ENCODE measurements at regions not wholly inside any gene's neighbourhood (a gene's known extent, or its start where the extent isn't known, plus 50 kb on each side); places are given as distances from the start of the nearest gene placed in this dataset.
A peak's percentile ranks its signal among the peaks of the same experiment; 100 is the strongest.

DNA sequence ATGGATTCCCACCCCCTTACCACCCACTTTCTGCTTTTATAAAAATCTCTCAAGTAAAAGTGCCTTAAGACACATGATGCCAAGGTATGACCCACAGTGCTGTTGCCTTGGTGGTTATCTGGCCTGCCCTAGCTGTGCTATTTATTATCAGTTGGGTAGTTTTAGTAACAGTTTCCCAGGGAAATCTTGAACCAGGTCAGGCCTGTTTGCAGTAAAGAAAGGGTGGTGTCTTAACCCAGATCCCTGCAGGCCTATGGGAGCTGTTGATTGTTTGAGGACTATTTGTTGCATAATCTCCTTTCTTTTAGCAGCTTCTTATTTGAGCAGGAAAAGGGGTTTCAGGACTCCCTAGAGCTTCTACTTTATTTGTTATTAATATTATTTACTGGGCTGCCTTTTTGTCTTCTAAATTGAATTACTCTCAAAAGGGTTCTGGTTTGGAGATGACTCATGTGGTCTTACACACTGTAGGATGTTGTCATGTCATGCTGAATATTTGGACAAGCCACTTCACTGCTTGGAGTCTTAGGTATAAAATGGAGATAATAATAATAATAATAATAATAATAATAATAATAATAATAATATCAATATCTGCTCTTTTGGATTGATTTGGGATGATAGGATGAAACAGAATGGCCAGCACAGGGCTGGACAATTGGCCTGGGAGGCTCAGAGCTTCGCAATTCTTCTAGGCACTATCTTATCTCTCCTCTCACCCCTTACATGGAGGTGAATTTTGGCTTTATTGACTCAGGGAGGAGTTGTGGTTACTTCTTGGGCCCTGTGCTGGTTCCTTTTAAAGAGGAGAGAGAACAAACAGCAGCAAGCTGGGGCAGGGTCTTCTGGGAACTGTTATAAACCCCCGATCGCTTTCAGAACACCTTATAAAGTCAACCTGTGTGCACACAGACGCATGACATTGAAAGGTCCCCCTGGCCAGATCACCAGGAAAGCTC is 252.1 kb downstream of the PRDM2 start:
- in situ Hi-C loops (cut with MboI; ENCODE audit: low pct_unique_long_range_greater_than_20kb, low sequenced_read_pairs, unreplicated experiment): loop anchor here (25.0 kb wide), 1 partner anchor 265 kb away; no protein-coding TSS in a partner anchor
- TF ChIP-seq, protein P1, sequence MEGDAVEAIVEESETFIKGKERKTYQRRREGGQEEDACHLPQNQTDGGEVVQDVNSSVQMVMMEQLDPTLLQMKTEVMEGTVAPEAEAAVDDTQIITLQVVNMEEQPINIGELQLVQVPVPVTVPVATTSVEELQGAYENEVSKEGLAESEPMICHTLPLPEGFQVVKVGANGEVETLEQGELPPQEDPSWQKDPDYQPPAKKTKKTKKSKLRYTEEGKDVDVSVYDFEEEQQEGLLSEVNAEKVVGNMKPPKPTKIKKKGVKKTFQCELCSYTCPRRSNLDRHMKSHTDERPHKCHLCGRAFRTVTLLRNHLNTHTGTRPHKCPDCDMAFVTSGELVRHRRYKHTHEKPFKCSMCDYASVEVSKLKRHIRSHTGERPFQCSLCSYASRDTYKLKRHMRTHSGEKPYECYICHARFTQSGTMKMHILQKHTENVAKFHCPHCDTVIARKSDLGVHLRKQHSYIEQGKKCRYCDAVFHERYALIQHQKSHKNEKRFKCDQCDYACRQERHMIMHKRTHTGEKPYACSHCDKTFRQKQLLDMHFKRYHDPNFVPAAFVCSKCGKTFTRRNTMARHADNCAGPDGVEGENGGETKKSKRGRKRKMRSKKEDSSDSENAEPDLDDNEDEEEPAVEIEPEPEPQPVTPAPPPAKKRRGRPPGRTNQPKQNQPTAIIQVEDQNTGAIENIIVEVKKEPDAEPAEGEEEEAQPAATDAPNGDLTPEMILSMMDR (IDR thresholded peaks at IDR 0.05; ENCODE audit: extremely low read depth, insufficient read depth, missing control alignments): no peak

GRCh38 chr1:13952985-13953384 is 253.0 kb downstream of the PRDM2 start:
- TF ChIP-seq, protein P1 (IDR thresholded peaks at IDR 0.05; ENCODE audit: extremely low read depth, insufficient read depth, missing control alignments): no peak
- DNase-seq (ENCODE audit: low spot score): no peak
- in situ Hi-C loops (cut with MboI; ENCODE audit: low pct_unique_long_range_greater_than_20kb, low sequenced_read_pairs, unreplicated experiment): loop anchor here (25.0 kb wide), 1 partner anchor 266 kb away; no protein-coding TSS in a partner anchor

More for the DNA sequence above, 252.1 kb downstream of the PRDM2 start:
- no peak for DNase-seq (ENCODE audit: low spot score)

DNA sequence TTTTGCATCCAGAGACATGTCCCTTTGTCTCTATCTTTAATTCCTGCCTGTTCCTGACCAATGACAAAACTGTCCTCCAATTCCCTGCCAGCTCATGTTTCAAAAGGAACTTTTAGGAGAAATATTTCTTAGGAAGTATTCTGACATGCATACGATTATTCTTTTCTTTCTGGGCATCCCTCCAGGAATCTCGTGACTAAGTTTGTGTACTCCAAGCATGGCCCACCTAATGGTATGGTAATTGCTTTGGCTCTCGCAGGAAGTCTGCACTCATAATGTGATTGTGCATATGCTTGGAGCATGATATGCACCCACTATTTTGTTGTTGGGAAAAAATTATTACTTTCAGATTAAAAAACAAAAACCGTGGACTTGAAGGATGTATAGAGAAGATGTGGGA is 256.4 kb downstream of the PRDM2 start:
- TF ChIP-seq, protein P1 (IDR thresholded peaks at IDR 0.05; ENCODE audit: extremely low read depth, insufficient read depth, missing control alignments): no peak
- in situ Hi-C loops (cut with MboI; ENCODE audit: low pct_unique_long_range_greater_than_20kb, low sequenced_read_pairs, unreplicated experiment): loop anchor here (25.0 kb wide), 1 partner anchor 269 kb away; no protein-coding TSS in a partner anchor
- no peak for DNase-seq (ENCODE audit: low spot score)

DNA sequence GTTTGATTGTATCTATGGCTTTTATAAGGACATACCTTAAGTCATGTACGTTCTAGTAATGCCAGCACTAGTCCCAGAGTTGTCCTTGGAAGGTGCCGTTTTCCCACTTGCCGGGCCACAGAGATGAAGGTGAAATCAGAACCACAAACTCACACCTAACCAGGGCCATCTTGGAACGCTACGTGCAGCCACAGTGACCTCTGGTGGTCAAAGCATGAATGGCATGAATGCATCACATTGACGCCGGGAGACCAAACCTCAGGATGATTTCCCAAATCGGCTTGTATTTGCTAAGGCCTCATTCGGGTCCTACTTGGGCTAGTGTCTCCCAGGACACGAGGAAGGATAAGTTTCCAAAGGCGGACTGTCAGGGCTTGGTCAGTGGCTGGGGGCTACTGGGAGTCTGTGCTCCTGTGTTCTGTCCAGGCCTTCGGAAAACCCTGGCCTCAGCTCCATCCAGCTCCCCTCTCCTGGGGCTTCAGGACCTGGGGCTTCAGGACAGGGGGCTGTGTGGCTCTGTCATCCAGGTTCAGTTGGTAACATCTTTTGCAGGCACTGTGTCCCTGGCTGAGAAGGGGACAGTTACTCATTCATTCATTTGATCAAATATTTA is 260.5 kb downstream of the PRDM2 start:
- in situ Hi-C loops (cut with MboI; ENCODE audit: low pct_unique_long_range_greater_than_20kb, low sequenced_read_pairs, unreplicated experiment): loop anchor here (25.0 kb wide), 1 partner anchor 273 kb away; no protein-coding TSS in a partner anchor
- DNase-seq (ENCODE audit: low spot score): peak; percentile 74
- TF ChIP-seq, protein P1 (IDR thresholded peaks at IDR 0.05; ENCODE audit: extremely low read depth, insufficient read depth, missing control alignments): peak; percentile 90

DNA sequence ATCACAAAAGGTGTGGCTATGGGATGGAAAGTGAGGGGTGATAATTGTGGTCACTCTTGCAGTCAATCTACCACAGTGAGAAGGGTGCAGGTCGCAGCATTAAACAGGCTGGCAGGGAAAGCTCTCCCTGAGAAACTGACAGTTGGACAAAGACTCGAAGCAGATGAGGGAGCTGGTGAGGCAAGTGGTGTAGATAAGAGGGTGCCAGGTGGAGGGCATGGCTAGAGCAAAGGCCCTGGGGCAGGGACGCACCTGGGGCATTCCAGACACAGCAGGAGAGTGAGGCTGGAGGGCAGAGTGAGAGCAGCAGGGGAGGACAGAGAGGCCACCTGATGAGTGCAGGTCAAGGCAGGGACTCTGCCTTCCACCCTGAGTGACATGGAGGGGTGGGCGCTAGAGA is 264.8 kb downstream of the PRDM2 start:
- in situ Hi-C loops (cut with MboI; ENCODE audit: low pct_unique_long_range_greater_than_20kb, low sequenced_read_pairs, unreplicated experiment): loop anchor here (25.0 kb wide), 1 partner anchor 277 kb away; no protein-coding TSS in a partner anchor
- TF ChIP-seq, protein P1 (IDR thresholded peaks at IDR 0.05; ENCODE audit: extremely low read depth, insufficient read depth, missing control alignments): no peak
- no peak for DNase-seq (ENCODE audit: low spot score)

DNA sequence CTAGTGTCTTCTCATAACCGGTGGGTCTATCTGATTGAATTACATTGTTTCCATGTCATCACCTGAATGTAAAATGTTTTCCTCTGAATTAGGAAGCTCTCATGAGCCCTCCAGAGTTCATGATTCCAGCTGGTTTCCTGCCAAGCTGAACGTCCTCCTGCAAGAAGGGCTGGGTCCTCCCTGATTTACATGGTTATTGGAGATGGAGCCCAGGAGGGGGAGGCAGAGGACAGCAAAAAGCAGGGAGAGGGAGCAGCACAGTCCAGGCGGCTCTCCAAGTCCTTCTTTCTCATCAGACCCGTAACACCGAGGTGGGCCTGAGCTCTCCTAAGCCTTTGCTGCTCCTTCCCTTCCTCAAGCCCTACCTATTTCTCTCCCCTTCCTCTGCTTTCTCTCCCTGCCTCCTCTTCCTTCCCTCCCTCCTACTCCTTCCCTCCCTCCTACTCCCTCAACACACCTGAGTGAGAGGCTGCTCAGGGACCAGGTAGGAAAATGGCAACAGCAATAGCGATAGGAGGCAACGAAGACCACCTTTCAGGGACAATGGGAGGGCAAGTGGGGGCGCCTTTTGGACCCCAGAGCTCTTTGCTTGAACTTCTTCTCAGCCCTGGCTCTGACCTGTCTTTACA is 265.9 kb downstream of the PRDM2 start:
- peak; percentile 29 for DNase-seq (ENCODE audit: low spot score)
- in situ Hi-C loops (cut with MboI; ENCODE audit: low pct_unique_long_range_greater_than_20kb, low sequenced_read_pairs, unreplicated experiment): loop anchor here (25.0 kb wide), 1 partner anchor 279 kb away; no protein-coding TSS in a partner anchor
- TF ChIP-seq, protein P1 (IDR thresholded peaks at IDR 0.05; ENCODE audit: extremely low read depth, insufficient read depth, missing control alignments): peak; percentile 50

All from GM13977 (cell line).